ENCODE measurements at regions not wholly inside any gene's neighbourhood (a gene's known extent, or its start where the extent isn't known, plus 50 kb on each side); places are given as distances from the start of the nearest gene placed in this dataset.
"Not testable (repeated sequence)": the region's sequence is repeated elsewhere in the genome, so short reads cannot be mapped to it uniquely, and the experiment has no call there.

DNA sequence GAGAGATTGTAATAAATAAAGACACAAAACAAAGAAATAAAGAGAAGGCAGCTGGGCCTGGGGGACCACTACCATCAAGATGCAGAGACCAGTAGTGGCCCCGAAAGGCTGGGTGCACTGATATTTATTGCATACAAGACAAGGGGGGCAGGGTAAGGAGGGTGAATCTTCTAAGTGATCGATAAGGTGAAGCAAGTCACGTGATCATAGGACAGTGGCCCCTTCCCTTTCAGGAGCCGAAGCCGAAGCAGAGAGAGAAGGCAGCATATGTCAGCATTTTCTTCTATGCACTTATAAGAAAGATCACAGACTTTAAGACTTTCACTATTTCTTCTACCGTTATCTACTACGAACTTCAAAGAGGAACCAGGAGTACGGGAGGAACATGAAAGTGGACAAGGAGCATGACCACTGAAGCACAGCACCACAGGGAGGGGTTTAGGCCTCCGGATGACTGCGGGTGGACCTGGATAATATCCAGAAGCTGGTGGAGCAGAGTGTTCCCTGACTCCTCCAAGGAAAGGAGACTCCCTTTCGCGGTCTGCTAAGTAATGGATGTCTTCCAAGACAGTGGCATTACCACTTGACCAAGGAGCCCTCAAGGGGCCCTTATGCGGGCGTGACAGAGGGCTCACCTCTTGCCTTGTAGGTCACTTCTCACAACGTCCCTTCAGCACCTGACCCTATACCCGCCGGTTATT, 126.4 kb downstream of the RBM46 start:
- TF ChIP-seq EZH2 (IDR thresholded peaks at IDR 0.05); POLR2AphosphoS5 (IDR thresholded peaks at IDR 0.05; ENCODE audit: borderline replicate concordance, low read depth, low read length); FOXP2 (optimal IDR thresholded peaks at IDR 0.05; ENCODE audit: control extremely low read depth, extremely low read length, insufficient read depth): not testable (repeated sequence)
